A549 (cell line): ENCODE measurements at regions not wholly inside any gene's neighbourhood (a gene's known extent, or its start where the extent isn't known, plus 50 kb on each side); places are given as distances from the start of the nearest gene placed in this dataset.

Experiments used
- CTCF ChIP-seq: fragments of >200 bp; sonication (Bioruptor Twin); formaldehyde crosslinking; IDR thresholded peaks from 3 replicates; pipeline ENCODE4 v1.5.1; 2016
- ESRRA ChIP-seq: fragments of 150-350 bp; IDR thresholded peaks from 2 replicates; pipeline ENCODE4 v1.6.1; 2014; ENCODE audit warnings: mild to moderate bottlenecking, low read length, borderline replicate concordance
- GATA3 ChIP-seq: IDR thresholded peaks from 2 replicates; pipeline ENCODE4 v1.6.1; 2012; ENCODE audit warnings: borderline replicate concordance
- POLR2A ChIP-seq: IDR thresholded peaks from 2 replicates; pipeline ENCODE4 v1.6.1; 2012; ENCODE audit warnings: mild to moderate bottlenecking, low read length

DNA sequence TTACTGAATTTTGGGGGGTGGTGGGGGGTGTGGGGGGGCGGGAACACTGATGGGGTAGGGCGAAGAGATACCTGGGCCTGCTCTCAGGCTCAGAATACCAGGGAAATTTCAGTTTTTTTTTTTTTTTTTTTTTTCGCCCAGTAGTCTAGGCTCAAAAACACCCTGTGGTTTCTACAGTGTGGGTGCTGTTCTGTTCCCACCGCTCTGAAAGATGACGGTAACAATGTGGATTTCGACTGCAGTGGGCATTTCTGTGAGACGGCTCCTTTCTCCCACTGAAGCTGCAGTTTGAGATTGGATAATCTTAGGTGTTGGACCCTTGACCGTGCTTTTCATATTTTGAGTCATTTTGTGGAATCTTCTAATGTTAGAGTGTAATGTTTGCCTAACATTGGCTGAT lies 143.8 kb upstream of the RGMA start:
- TF ChIP-seq GATA3 (no peak), CTCF (no peak), POLR2A (no peak), ESRRA (no peak)
